GM19397 (cell line): ENCODE measurements at regions not wholly inside any gene's neighbourhood (a gene's known extent, or its start where the extent isn't known, plus 50 kb on each side); places are given as distances from the start of the nearest gene placed in this dataset.

Experiments used
- ATAC-seq: cut with Tn5 transposase; IDR thresholded peaks from one replicate; pipeline ENCODE4 v1.9.1; 2021; ENCODE audit warnings: mild to moderate bottlenecking, moderate library complexity; ENCODE audit not compliant: unreplicated experiment

DNA sequence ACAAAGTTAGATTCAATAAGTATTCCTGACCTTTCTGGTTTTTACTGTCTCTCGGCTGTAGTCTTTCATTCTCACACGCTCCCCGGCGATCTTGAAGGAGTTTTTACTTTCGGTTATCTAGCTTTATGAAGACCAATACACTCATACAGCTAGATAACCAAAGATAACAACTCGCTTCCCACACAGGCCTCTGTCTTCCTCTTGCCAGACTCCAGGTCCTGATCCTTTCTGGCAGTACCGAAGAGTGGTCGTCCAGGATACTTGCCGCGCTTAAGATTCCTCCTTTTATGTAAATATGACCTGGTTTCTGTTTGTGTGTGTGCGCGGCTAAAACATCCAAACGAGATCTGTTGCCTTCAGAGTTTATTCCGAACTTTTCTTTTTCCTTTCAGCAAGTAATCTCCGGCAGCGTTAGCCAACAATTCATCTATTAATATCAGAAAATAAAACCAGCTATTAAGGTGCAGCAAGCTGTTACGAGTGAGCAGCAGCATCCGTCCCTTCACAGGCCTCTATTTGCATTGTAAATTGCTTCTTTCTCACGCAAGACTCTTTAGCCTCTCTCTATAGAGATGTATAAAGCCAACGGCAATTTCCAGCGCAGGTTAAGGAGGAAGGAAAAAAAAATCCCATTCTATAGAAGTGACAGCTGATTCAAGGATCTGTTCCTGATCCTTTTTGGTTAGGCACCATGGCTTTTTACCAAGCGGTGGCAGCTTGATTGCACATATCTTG lies 216.1 kb downstream of the MEF2C start:
- peak; percentile 74 for ATAC-seq

GRCh38 chr5:88665750-88666215 lies 217.2 kb downstream of the MEF2C start:
- ATAC-seq = no peak

DNA sequence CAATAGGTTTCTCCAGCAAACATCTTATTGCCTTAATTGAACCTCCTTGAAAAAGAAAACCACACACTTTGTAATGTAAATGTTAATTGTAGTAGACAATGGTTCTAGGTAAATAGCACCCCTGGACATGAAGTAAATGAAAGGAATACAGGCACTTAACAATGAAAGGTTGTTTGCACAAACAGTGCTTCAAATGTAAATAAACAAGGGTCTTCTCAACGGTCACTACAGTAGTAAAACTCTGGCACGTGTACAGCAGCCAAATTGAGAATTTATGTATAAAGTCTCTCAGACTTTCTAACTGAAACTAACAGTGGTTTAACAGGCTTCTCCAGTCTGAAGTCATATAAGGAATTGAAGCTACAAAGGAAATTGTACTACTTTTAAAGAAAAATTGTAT lies 218.3 kb downstream of the MEF2C start:
- no peak for ATAC-seq

DNA sequence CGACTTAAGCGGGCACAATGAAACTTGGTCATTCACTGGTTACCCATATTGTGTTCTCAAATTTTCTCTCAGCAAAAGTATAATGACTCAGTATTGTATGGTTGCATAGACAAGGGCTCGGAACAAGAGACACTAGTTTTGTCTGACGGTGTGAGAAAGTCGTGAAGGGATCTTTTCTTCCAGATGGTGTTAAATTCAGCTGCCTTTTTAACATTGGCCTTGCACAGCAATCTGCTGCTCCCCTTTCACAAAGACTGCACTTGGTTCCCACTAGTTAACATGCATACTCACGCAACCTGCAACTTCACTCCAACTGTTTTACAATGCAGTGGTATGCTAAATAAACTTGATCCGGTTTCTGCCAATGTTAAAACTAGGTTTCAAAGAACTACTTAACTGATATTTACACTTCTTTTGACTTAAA lies 219.2 kb downstream of the MEF2C start:
- ATAC-seq = no peak

- no peak for ATAC-seq
These were observed 220.1 kb downstream of the MEF2C start for GRCh38 chr5:88662846-88663245.

DNA sequence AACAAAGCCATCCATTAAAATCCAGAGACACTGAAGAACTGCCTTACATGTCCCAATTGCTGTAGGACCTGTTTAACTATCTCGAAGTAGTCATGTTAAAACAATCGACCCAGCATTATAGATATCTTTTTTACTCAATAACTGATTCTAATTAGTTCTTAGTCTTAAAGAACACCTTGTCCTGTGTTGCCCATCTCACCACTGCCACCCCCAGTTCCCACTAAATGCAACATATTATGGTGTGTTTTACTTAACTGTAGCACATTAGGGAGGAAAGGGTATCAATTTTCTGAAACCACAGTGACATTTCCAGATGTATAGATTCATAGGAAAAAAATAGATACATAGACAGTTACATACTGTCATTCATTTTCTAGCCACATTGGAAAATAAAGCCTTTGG lies 221.2 kb downstream of the MEF2C start:
- no peak for ATAC-seq

DNA sequence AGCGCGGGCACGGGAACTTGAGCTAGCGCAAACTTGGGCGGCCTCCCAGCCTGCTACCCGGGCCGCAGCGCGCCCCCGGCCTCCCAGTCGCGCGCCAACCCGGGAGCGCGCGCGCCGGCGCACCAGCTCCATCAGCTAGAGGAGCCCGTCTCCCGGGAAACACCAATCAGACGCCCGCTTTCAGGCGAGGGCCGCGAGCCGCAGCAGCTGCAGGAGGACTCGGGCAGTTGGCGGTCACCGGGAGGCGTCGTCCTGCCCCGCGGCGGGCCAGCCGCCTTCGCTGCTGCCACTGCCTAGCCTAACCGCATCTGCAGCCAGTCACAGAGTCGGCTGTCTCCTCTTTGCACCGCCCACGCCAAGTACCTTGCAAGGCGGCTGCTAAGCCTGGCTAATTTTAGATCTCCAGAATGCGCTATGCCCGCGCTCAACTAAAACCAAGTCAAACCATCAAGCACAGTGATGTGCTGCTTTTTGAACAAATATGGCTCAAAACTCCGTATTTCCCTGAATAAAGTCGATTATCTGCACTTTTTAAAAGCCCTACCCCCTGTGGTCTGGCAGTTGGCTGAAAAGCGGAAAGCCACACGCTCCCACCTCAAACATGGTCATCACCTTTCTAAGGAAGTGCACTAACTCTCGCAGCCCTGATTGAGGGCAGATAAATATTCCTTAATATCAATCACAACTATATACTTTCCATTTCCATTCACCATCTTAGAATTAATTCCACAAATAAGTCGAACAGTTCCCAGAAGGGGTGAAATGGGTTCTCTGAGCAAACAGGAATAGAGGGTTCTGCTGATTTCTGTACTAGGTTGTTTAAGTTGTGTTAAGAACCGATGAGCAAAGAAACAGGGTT lies 221.8 kb downstream of the MEF2C start:
- peak; percentile 68 for ATAC-seq

DNA sequence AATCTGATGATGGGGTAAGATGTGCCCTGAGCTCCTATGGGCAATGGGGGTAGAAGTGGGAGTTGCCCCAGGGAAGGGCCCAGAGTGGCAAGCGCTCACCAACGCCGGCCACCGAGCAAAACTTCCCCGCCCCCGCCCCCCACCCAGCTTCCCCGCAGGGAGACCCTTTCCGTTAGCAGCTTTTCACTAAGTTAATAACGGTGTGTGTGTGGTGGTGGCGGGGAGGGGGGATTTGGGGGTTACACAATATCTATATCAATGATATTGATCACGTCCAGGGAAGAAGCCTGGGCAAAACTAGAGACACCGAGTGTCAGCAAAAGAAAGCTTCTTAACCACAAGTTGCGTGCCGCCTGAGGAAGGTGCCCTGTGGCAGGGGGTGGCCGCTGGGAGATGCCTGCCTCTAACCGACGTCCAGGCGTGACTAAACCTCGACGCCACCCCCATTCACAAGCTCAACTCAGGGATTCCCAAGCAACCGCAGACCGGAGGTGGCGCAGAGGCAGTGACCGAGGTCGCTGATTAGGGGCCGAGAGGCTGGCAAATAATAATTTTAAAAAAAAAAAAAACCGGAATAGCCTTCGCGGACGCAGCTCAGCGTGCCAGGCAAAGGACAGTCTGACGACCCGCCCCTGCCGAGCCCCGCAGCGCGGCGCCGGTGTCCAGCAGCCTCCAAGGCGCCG lies 222.6 kb downstream of the MEF2C start:
- ATAC-seq = peak; percentile 20

DNA sequence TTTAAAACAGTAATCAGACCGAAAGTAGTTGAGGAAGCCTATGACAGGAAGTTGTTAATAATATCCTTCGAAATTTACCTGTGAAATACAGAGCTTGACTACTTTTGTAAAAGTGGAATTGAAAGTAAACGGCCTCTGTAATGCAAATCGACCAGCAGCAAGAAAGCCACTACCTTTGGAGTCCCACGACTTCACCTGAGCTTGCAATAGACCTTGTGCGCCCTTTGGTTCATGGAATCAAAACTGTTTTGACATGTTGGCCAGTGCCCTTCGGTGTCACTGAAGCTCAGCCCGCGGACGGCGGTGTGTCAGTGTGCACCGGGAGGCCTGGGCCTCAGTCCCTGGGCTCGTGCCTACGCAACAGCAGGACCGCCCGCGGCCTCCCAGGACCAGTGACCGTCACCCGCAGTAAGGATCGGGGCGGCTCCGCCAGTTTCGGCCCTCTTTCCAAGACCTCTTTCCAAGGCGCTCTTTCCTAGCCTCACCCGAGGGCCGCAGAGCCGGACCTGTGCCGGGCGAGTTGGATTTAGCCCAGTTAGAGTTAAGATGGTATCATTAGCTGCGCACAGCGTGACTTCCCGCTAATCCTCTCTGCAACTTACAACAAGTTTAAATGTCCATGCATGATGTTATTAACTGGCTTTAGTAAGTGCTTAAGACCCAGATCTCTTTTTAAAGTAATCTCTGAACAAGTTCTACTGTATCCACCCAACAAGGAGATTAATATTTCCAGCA lies 223.3 kb downstream of the MEF2C start:
- peak; percentile 49 for ATAC-seq

DNA sequence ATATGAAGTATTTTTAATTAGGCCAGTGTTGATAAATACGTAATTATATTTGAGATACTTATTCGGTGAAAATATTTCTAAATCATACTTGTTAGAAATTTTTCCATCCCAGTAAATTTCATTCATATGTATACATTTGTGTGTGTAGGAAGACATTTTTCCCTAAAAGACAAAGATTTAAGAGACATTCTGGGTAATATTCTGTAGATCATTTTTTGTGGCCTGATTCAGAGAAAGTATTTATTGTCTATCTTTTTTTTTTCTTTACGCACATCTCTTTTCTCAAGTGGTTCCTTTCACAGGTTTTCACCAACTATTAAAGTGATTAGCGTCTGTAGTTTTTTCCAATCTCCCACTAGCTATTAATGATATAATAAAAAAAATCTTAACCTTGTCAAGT lies 224.1 kb downstream of the MEF2C start:
- ATAC-seq = no peak

GRCh38 chr5:88657906-88658775 lies 224.8 kb downstream of the MEF2C start:
- ATAC-seq = no peak

GRCh38 chr5:88657136-88657535 lies 225.8 kb downstream of the MEF2C start:
- no peak for ATAC-seq

- no peak for ATAC-seq
These were observed 226.6 kb downstream of the MEF2C start for GRCh38 chr5:88656221-88656950.

DNA sequence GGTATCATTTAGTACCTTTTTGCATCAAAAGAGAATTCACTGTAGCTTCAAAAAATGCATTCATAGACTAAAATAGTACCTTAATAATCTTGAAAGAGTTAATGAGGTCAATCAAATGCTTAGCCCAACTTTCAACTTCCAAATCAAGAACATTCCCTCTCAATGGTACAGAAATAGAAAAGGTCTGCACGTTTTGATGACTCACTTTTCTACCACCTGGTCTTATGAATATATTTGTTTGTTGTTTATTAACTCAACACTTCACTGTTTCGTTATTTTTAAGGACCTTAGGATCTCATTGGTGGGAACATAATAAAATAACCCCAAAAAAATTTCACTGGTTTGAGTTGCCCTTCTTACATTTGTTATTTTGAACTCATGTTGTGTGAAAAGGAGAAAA lies 229.5 kb downstream of the MEF2C start:
- no peak for ATAC-seq

DNA sequence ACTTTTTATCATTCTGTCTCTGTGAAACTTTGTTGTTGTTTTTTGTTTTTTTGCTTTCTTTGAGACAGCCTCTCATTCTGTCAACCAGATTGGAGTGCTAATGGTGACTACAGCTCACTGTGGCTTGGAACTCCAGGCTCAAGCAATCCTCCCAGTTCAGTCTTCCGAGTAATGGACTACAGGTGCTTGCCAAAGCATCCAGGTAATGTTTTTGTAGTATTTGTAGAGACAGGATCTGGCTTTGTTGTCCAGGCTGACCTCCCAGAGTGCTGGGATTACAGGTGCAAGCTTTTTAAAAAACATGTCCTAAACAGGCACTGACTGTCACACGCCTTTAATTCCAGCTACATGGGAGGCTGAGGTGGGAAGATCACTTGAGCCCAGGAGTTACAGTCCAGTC lies 235.1 kb downstream of the MEF2C start:
- ATAC-seq = no peak

DNA sequence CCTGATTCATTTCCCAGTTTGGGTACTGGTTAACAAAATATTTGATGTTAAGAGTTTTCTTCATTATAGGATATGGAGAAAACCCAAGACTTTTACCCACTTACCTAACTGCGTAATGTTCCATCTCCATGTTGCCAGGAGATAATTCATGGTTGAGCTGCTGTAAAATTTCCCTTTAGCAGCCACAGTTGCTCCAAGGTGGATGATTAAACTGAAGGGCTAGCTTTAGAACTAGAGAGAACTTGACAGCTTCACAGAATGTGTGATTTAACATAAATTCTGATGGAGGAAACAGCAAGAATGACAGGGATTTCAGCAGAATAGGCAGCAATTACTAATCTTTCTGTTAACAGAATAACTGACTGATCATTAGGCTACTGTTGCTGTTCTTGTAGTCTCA lies 236.1 kb downstream of the MEF2C start:
- ATAC-seq = no peak

DNA sequence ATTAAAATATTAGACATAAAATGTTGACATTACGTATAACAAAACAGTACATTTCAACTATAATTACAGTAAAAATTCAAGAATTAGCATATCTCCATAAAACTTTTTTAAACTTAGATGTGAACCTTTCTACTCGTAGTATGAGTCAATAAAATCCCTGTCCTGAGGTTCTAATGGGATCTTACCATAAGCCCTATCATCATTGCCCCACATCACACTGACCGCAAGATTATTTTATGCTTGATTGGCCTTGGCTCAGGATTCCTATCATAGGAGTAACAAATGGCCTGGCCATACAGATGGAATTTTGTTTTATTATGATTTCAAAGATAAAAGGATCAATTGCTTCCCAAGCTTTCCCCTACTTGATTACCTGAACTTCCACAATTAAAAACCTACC lies 238.3 kb downstream of the MEF2C start:
- ATAC-seq = no peak

- no peak for ATAC-seq
These were observed 239.7 kb downstream of the MEF2C start for GRCh38 chr5:88643315-88643714.

DNA sequence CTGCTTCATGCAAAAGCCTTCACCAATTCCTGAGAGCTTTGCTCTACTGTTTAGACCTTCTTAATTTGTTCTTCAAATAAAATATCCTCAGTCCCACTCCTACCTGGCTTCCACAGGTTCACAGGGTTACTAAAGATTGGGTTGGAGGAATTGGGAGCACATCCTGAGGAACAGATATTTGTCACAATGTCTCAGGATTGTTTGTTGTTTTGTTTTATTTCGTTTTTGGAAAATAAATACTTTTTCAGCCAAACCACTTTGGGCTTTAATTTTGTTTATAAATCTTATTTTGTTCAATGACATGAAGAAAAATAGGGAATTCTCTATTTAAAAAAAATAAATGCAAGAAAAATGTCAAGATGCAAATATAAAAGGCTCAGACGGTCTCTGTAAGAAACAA lies 249.0 kb downstream of the MEF2C start:
- no peak for ATAC-seq
